Subcutaneous abdominal adipose tissue (tissue), 5 donors: ENCODE measurements at regions not wholly inside any gene's neighbourhood (a gene's known extent, or its start where the extent isn't known, plus 50 kb on each side); places are given as distances from the start of the nearest gene placed in this dataset.

Experiments used
- H3K27ac ChIP-seq: one replicate; pipeline ENCODE4 v1.7.0; 2013; ENCODE audit warnings: low read depth, mild to moderate bottlenecking, inconsistent platforms, low read length, moderate library complexity
- H3K27me3 ChIP-seq, 5 donors: one replicate each; pipeline ENCODE4 v1.7.0; 2013; ENCODE audit warnings: low read length in 5 of 5, inconsistent platforms in 1 of 5; ENCODE audit not compliant: control insufficient read depth in 5 of 5, insufficient read depth in 4 of 5
- H3K36me3 ChIP-seq, 5 donors: one replicate each; pipeline ENCODE4 v1.7.0; 2013; ENCODE audit warnings: low read length in 5 of 5; ENCODE audit not compliant: control insufficient read depth in 5 of 5, insufficient read depth in 5 of 5
- H3K4me1 ChIP-seq, 5 donors: one replicate each; pipeline ENCODE4 v1.7.0; 2013; ENCODE audit warnings: low read length in 5 of 5, mild to moderate bottlenecking in 3 of 5, moderate library complexity in 1 of 5; ENCODE audit not compliant: control insufficient read depth in 5 of 5, insufficient read depth in 5 of 5
- H3K4me3 ChIP-seq, 5 donors: one replicate each; pipeline ENCODE4 v1.7.0; 2013; ENCODE audit warnings: low read length in 5 of 5, low read depth in 1 of 5
- H3K9ac ChIP-seq, 5 donors: one replicate each; pipeline ENCODE4 v1.7.0; 2013; ENCODE audit warnings: low read length in 5 of 5, mild to moderate bottlenecking in 4 of 5, moderate library complexity in 3 of 5
- H3K9me3 ChIP-seq, 5 donors: one replicate each; pipeline ENCODE4 v1.7.0; 2013; ENCODE audit warnings: low read length in 5 of 5; ENCODE audit not compliant: control insufficient read depth in 5 of 5
- donor health status: healthy.
- donor health status: healthy.
- donor health status: healthy.
- donor health status: healthy.
- donor health status: healthy.

- Histone ChIP-seq H3K27me3 (no peaks in the 10 kb centered on the region), H3K36me3 (no peaks in the 10 kb centered on the region), H3K4me3 (no peak overlapping the region), H3K9ac (no peak overlapping the region), H3K27ac (no peak overlapping the region), H3K9me3 (no peaks in the 10 kb centered on the region), H3K4me1 (peaks cover 6 to 24% (median 18%) of the 10 kb centered on the region in 5 donors)
Observed at GRCh38 chr2:236774171-236774570, 204.5 kb downstream of the ACKR3 start.

GRCh38 chr2:236775511-236775910 is 205.9 kb downstream of the ACKR3 start:
- no peak overlapping the region for H3K4me3 ChIP-seq
- H3K9ac ChIP-seq, result no peak overlapping the region
- H3K4me1 ChIP-seq, result peaks cover 6 to 19% (median 18%) of the 10 kb centered on the region in 5 donors
- H3K9me3 ChIP-seq, result no peaks in the 10 kb centered on the region
- no peaks in the 10 kb centered on the region for H3K27me3 ChIP-seq
- no peaks in the 10 kb centered on the region for H3K36me3 ChIP-seq
- peak overlapping the region; percentile 26 for H3K27ac ChIP-seq

GRCh38 chr2:236776206-236776605 is 206.6 kb downstream of the ACKR3 start:
- Histone ChIP-seq H3K9ac (no peak overlapping the region), H3K9me3 (no peaks in the 10 kb centered on the region), H3K27ac (peak overlapping the region; percentile 26), H3K36me3 (no peaks in the 10 kb centered on the region), H3K27me3 (no peaks in the 10 kb centered on the region), H3K4me3 (no peak overlapping the region), H3K4me1 (peaks cover 6 to 19% (median 18%) of the 10 kb centered on the region in 5 donors)

GRCh38 chr2:236776695-236777251 is 207.1 kb downstream of the ACKR3 start:
- peaks cover 6 to 19% (median 18%) of the 10 kb centered on the region in 5 donors for H3K4me1 ChIP-seq
- H3K4me3 ChIP-seq, result no peak overlapping the region
- no peaks in the 10 kb centered on the region for H3K27me3 ChIP-seq
- H3K36me3 ChIP-seq, result no peaks in the 10 kb centered on the region
- H3K9ac ChIP-seq, result peak overlapping the region in 1 of 5 donors; percentile 32
- no peaks in the 10 kb centered on the region for H3K9me3 ChIP-seq
- H3K27ac ChIP-seq, result peak overlapping the region; percentile 67

- Histone ChIP-seq H3K9ac (no peak overlapping the region), H3K27ac (peak overlapping the region; percentile 67), H3K4me3 (no peak overlapping the region), H3K27me3 (no peaks in the 10 kb centered on the region), H3K4me1 (peaks cover 9 to 25% (median 22%) of the 10 kb centered on the region in 5 donors), H3K36me3 (no peaks in the 10 kb centered on the region), H3K9me3 (no peaks in the 10 kb centered on the region)
Observed at GRCh38 chr2:236777408-236777807, 207.8 kb downstream of the ACKR3 start.

- H3K4me1 ChIP-seq, result peaks cover 7 to 33% (median 20%) of the 10 kb centered on the region in 5 donors
- no peaks in the 10 kb centered on the region for H3K27me3 ChIP-seq
- no peaks in the 10 kb centered on the region for H3K36me3 ChIP-seq
- no peak overlapping the region for H3K4me3 ChIP-seq
- peak overlapping the region; percentile 79 for H3K27ac ChIP-seq
- peaks cover 0 to 4% (median 0%) of the 10 kb centered on the region in 5 donors for H3K9me3 ChIP-seq
- no peak overlapping the region for H3K9ac ChIP-seq
Observed at GRCh38 chr2:236781933-236782816, 212.6 kb downstream of the ACKR3 start.

- Histone ChIP-seq H3K27ac (peak overlapping the region; percentile 79), H3K9ac (no peak overlapping the region), H3K9me3 (peaks cover 0 to 4% (median 0%) of the 10 kb centered on the region in 5 donors), H3K4me3 (no peak overlapping the region), H3K36me3 (no peaks in the 10 kb centered on the region), H3K4me1 (peaks cover 2 to 25% (median 18%) of the 10 kb centered on the region in 5 donors), H3K27me3 (no peaks in the 10 kb centered on the region)
Observed at GRCh38 chr2:236782938-236783337, 213.3 kb downstream of the ACKR3 start.

- no peaks in the 10 kb centered on the region for H3K27me3 ChIP-seq
- H3K27ac ChIP-seq, result peak overlapping the region; percentile 79
Observed at GRCh38 chr2:236783417-236784020, 213.9 kb downstream of the ACKR3 start.

GRCh38 chr2:236785611-236786057 is 216.0 kb downstream of the ACKR3 start:
- H3K27ac ChIP-seq, result no peak overlapping the region
- no peaks in the 10 kb centered on the region for H3K36me3 ChIP-seq

More at GRCh38 chr2:236783417-236784020, 213.9 kb downstream of the ACKR3 start:
- no peak overlapping the region for H3K4me3 ChIP-seq
- peaks cover 0 to 4% (median 0%) of the 10 kb centered on the region in 5 donors for H3K9me3 ChIP-seq
- peaks cover 2 to 31% (median 23%) of the 10 kb centered on the region in 5 donors for H3K4me1 ChIP-seq
- H3K36me3 ChIP-seq, result no peaks in the 10 kb centered on the region
- H3K9ac ChIP-seq, result no peak overlapping the region

More at GRCh38 chr2:236785611-236786057, 216.0 kb downstream of the ACKR3 start:
- no peak overlapping the region for H3K9ac ChIP-seq
- H3K9me3 ChIP-seq, result peaks cover 0 to 4% (median 0%) of the 10 kb centered on the region in 5 donors
- peaks cover 2 to 32% (median 25%) of the 10 kb centered on the region in 5 donors for H3K4me1 ChIP-seq
- H3K27me3 ChIP-seq, result no peaks in the 10 kb centered on the region
- no peak overlapping the region for H3K4me3 ChIP-seq
